CD4-positive, alpha-beta T cell (primary cell): ENCODE measurements at regions not wholly inside any gene's neighbourhood (a gene's known extent, or its start where the extent isn't known, plus 50 kb on each side); places are given as distances from the start of the nearest gene placed in this dataset.
"Not testable (repeated sequence)": the region's sequence is repeated elsewhere in the genome, so short reads cannot be mapped to it uniquely, and the experiment has no call there.

Experiments
- ATAC-seq: fragments of 200-7000 bp; cut with Tn5 transposase; one replicate; pipeline ENCODE4 v1.10.0; 2022; ENCODE audit warnings: mild to moderate bottlenecking; ENCODE audit not compliant: poor library complexity
- CTCF ChIA-PET: fragments of 350-600 bp; sonication (Branson Sonifier 250); formaldehyde crosslinking; loops from one replicate; lab custom pipeline; 2021; ENCODE audit warnings: antibody characterized with exemption, inconsistent platforms; lab: Charles Lee
- POLR2A ChIA-PET: fragments of 350-600 bp; sonication (Branson Sonifier 250); formaldehyde crosslinking; loops from one replicate; lab custom pipeline; 2021; ENCODE audit warnings: antibody characterized with exemption, inconsistent platforms; lab: Charles Lee
- DNase-seq, 14 experiments: peaks; one replicate each; pipeline ENCODE4 v3.0.0-alpha.2; 2013 to 2020; ENCODE audit warnings: mixed read lengths in 2 of 14
- H3K27ac ChIP-seq, 2 donors: one replicate each; pipeline versions ENCODE4 v1.5.1 to v1.7.0; 2013; ENCODE audit warnings: low read length in 2 of 2, low read depth in 1 of 2, mild to moderate bottlenecking in 1 of 2
- H3K27me3 ChIP-seq, 2 experiments: 1 replicate in 1 of 2; 2 replicates in 1 of 2; pipeline versions ENCODE4 v1.6.1 to v1.7.0; 2013; ENCODE audit warnings: low read length in 2 of 2, control low read depth in 1 of 2, mild to moderate bottlenecking in 1 of 2, moderate library complexity in 1 of 2; ENCODE audit not compliant: insufficient read depth in 2 of 2, control insufficient read depth in 1 of 2
- H3K36me3 ChIP-seq: one replicate; pipeline ENCODE4 v1.6.1; 2013; ENCODE audit warnings: low read length, control low read depth; ENCODE audit not compliant: insufficient read depth
- H3K4me1 ChIP-seq: one replicate; pipeline ENCODE4 v1.6.1; 2013; ENCODE audit warnings: low read length, control low read depth; ENCODE audit not compliant: insufficient read depth
- H3K4me3 ChIP-seq: one replicate; pipeline ENCODE4 v1.5.1; 2013; ENCODE audit warnings: mild to moderate bottlenecking, low read length, moderate library complexity
- H3K9me3 ChIP-seq, 2 experiments: 1 replicate in 1 of 2; 2 replicates in 1 of 2; pipeline versions ENCODE4 v1.6.1 to v1.7.0; 2013; ENCODE audit warnings: low read length in 2 of 2, mild to moderate bottlenecking in 2 of 2, control low read depth in 1 of 2, moderate library complexity in 1 of 2; ENCODE audit not compliant: control insufficient read depth in 1 of 2, insufficient read depth in 1 of 2
- H3K27ac Mint-ChIP-seq: one replicate; pipeline ENCODE4 v1.8.0; 2020; ENCODE audit warnings: mixed read lengths
- H3K27me3 Mint-ChIP-seq: one replicate; pipeline ENCODE4 v1.8.0; 2021; ENCODE audit warnings: mixed read lengths
- H3K36me3 Mint-ChIP-seq: one replicate; pipeline ENCODE4 v1.8.0; 2021; ENCODE audit warnings: low read depth, mixed read lengths
- H3K4me1 Mint-ChIP-seq: one replicate; pipeline ENCODE4 v1.8.0; 2021; ENCODE audit warnings: low read depth, mixed read lengths
- H3K4me3 Mint-ChIP-seq: one replicate; pipeline ENCODE4 v1.8.0; 2020; ENCODE audit warnings: mild to moderate bottlenecking, mixed read lengths
- H3K9me3 Mint-ChIP-seq: one replicate; pipeline ENCODE4 v1.8.0; 2020; ENCODE audit warnings: mixed read lengths
- intact Hi-C, 2 experiments: fragments of 100-400 bp; cut with DNase I in 1 of 2; cut with micrococcal nuclease in 1 of 2; formaldehyde crosslinking; loops; one replicate each; pipeline versions ENCODE4 v1.15.1 to v1.9.0; 2023 to 2025; cut with DNase I, micrococcal nuclease
- TF ChIP-seq, protein P1 (sequence below): fragments of 200-600 bp; IDR thresholded peaks from one replicate; pipeline ENCODE4 v1.8.0; 2022; ENCODE audit warnings: antibody characterized with exemption, mild to moderate bottlenecking

GRCh38 chr2:177001334-177001733, 211.3 kb upstream of the HNRNPA3 start:
- DNase-seq (no peak), ATAC-seq (no peak)
- H3K27ac ChIP-seq: no peak overlapping the region
- peaks cover 2% of the 10 kb centered on the region for H3K9me3 Mint-ChIP-seq
- peaks cover 10% of the 10 kb centered on the region for H3K4me1 Mint-ChIP-seq
- no peaks in the 10 kb centered on the region for H3K36me3 Mint-ChIP-seq
- no peaks in the 10 kb centered on the region for H3K9me3 ChIP-seq
- no peak overlapping the region for H3K4me3 ChIP-seq
- no peaks in the 10 kb centered on the region for H3K36me3 ChIP-seq
- no peak overlapping the region for H3K4me3 Mint-ChIP-seq
- intact Hi-C loops: no loop called here
- no peaks in the 10 kb centered on the region for H3K27me3 ChIP-seq
- CTCF ChIA-PET: no interaction called here
- peaks cover 5% of the 10 kb centered on the region for H3K4me1 ChIP-seq
- H3K27me3 Mint-ChIP-seq: peaks cover 3% of the 10 kb centered on the region
- H3K27ac Mint-ChIP-seq: no peak overlapping the region
- POLR2A ChIA-PET: no interaction called here
- TF ChIP-seq, protein P1, sequence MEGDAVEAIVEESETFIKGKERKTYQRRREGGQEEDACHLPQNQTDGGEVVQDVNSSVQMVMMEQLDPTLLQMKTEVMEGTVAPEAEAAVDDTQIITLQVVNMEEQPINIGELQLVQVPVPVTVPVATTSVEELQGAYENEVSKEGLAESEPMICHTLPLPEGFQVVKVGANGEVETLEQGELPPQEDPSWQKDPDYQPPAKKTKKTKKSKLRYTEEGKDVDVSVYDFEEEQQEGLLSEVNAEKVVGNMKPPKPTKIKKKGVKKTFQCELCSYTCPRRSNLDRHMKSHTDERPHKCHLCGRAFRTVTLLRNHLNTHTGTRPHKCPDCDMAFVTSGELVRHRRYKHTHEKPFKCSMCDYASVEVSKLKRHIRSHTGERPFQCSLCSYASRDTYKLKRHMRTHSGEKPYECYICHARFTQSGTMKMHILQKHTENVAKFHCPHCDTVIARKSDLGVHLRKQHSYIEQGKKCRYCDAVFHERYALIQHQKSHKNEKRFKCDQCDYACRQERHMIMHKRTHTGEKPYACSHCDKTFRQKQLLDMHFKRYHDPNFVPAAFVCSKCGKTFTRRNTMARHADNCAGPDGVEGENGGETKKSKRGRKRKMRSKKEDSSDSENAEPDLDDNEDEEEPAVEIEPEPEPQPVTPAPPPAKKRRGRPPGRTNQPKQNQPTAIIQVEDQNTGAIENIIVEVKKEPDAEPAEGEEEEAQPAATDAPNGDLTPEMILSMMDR: no peak

- H3K4me1 ChIP-seq: no peaks in the 10 kb centered on the region
- no peak overlapping the region for H3K27ac ChIP-seq
- POLR2A ChIA-PET: no interaction called here
- CTCF ChIA-PET: no interaction called here
- no peak overlapping the region for H3K4me3 ChIP-seq
- Mint-ChIP-seq H3K9me3 (peaks cover 5% of the 10 kb centered on the region), H3K4me3 (no peak overlapping the region), H3K36me3 (no peaks in the 10 kb centered on the region), H3K4me1 (no peaks in the 10 kb centered on the region), H3K27me3 (peaks cover 8% of the 10 kb centered on the region), H3K27ac (no peak overlapping the region)
- no peak for DNase-seq
- no peaks in the 10 kb centered on the region for H3K27me3 ChIP-seq
- TF ChIP-seq, protein P1: no peak
- H3K9me3 ChIP-seq: peaks cover 0 to 6% of the 10 kb centered on the region in 2 experiments
- intact Hi-C loops: no loop called here
- H3K36me3 ChIP-seq: no peaks in the 10 kb centered on the region
- no peak for ATAC-seq
These were observed 209.6 kb upstream of the HNRNPA3 start for GRCh38 chr2:177002983-177003382.

- POLR2A ChIA-PET, H3K36me3 ChIP-seq, H3K27ac ChIP-seq, H3K9me3 Mint-ChIP-seq, CTCF ChIA-PET, H3K27me3 ChIP-seq, H3K4me3 Mint-ChIP-seq, ATAC-seq, H3K4me1 Mint-ChIP-seq, H3K36me3 Mint-ChIP-seq, H3K9me3 ChIP-seq, intact Hi-C loops, DNase-seq, H3K27ac Mint-ChIP-seq, H3K4me3 ChIP-seq, H3K4me1 ChIP-seq: not testable (repeated sequence)
- H3K27me3 Mint-ChIP-seq: peaks cover 28% of the 10 kb centered on the region
These were observed 204.9 kb upstream of the HNRNPA3 start for GRCh38 chr2:177007726-177008125.

DNA sequence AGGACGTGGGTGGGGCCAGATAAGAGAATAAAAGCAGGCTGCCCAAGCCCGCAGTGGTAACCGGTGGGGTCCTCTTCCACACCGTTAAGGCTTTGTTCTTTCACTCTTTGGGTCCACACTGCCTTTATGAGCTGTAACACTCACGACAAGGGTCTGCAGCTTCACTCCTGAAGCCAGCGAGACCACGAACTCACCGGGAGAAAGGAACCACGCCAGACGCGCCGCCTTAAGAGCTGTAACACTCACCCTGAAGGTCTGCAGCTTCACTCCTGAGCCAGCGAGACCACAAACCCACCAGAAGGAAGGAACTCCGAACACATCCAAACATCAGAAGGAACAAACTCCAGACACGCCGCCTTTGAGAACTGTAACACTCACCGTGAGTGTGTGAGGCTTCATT, 203.9 kb upstream of the HNRNPA3 start:
- H3K27me3 ChIP-seq, CTCF ChIA-PET, DNase-seq, POLR2A ChIA-PET, H3K36me3 ChIP-seq, H3K4me1 ChIP-seq, H3K27ac ChIP-seq, H3K4me3 ChIP-seq, H3K27ac Mint-ChIP-seq, H3K36me3 Mint-ChIP-seq, H3K9me3 ChIP-seq, intact Hi-C loops, ATAC-seq, H3K4me3 Mint-ChIP-seq, H3K4me1 Mint-ChIP-seq, H3K9me3 Mint-ChIP-seq: not testable (repeated sequence)
- H3K27me3 Mint-ChIP-seq: peaks cover 28% of the 10 kb centered on the region
